ENCODE measurements at regions not wholly inside any gene's neighbourhood (a gene's known extent, or its start where the extent isn't known, plus 50 kb on each side); places are given as distances from the start of the nearest gene placed in this dataset.

DNA sequence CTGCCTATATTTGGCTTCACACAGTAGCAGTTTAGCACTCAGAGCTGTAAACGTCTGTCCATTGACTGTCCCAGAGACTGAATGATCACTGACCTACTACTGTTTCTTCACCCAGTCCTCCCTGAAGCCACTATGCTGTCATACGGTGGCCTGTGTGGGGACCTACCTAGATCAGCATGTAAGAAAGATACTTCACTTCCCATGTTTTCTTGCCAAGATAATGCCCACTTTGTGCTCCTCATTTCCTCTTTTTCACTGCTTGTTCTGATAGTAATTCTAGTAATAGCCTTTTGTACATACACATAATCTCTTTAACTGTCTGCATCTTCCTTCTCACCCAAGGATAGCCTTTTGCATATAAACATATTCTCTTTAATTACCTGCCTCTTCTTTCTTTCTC, 109.9 kb upstream of the TIAM2 start:
- no peak overlapping the region for H3K4me3 Mint-ChIP-seq
- no peaks in the 10 kb centered on the region for H3K27me3 Mint-ChIP-seq (ENCODE audit: low read depth)
- peaks cover 23% of the 10 kb centered on the region for H3K36me3 Mint-ChIP-seq
- peaks cover 19% of the 10 kb centered on the region for H3K4me1 Mint-ChIP-seq
- TF ChIP-seq, protein P1, sequence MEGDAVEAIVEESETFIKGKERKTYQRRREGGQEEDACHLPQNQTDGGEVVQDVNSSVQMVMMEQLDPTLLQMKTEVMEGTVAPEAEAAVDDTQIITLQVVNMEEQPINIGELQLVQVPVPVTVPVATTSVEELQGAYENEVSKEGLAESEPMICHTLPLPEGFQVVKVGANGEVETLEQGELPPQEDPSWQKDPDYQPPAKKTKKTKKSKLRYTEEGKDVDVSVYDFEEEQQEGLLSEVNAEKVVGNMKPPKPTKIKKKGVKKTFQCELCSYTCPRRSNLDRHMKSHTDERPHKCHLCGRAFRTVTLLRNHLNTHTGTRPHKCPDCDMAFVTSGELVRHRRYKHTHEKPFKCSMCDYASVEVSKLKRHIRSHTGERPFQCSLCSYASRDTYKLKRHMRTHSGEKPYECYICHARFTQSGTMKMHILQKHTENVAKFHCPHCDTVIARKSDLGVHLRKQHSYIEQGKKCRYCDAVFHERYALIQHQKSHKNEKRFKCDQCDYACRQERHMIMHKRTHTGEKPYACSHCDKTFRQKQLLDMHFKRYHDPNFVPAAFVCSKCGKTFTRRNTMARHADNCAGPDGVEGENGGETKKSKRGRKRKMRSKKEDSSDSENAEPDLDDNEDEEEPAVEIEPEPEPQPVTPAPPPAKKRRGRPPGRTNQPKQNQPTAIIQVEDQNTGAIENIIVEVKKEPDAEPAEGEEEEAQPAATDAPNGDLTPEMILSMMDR (IDR thresholded peaks at IDR 0.05; ENCODE audit: unreplicated experiment) = no peak
- H3K27ac Mint-ChIP-seq = no peak overlapping the region
- peaks cover 5% of the 10 kb centered on the region for H3K9me3 Mint-ChIP-seq
- no peak for DNase-seq (ENCODE audit: low spot score in 2 of 2, unreplicated experiment in 2 of 2)

DNA sequence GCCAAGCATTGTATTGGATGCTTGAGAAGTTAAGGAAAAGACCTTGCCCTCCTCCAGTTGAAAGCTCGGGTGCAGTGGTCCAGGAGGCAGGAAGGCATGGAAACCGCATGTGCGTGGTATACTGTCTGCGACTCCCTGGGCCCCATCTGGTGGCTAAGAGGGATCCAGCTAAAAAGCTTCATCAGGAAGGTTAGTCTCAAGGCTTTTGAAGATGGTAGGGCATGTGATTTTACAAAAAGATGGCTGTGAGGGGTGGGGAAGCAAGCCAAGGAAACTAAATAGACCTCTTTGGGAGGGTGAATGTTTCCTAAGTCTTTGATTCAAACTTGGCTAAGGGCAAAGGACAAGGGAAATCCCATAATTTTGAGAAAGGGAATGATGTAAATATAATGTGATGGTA, 109.1 kb upstream of the TIAM2 start:
- TF ChIP-seq, protein P1 (IDR thresholded peaks at IDR 0.05; ENCODE audit: unreplicated experiment) = no peak
- Mint-ChIP-seq H3K27me3 (ENCODE audit: low read depth) (no peaks in the 10 kb centered on the region), H3K9me3 (peaks cover 5% of the 10 kb centered on the region), H3K27ac (peak overlapping the region; percentile 58), H3K4me1 (peaks cover 19% of the 10 kb centered on the region), H3K4me3 (no peak overlapping the region), H3K36me3 (peaks cover 23% of the 10 kb centered on the region)
- no peak for DNase-seq (ENCODE audit: low spot score in 2 of 2, unreplicated experiment in 2 of 2)

DNA sequence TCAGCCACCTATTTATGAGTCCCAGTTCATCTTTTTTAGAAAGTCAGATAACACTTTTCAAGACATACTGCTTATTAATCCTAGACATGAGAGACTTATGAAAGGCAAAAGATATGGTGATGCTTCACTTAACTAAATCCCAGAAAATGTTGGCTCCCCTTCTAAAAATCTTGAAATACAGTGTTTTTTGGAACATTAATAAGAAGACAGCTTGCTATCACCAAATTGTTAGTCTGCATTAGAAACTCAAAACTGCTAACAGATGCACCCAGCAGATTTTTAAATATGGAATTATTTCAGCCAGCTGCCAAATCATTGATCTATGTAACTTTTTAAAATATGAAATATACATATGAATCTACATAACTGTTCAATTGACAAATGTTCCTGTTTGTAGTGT, 108.6 kb upstream of the TIAM2 start:
- H3K9me3 Mint-ChIP-seq = peaks cover 5% of the 10 kb centered on the region
- TF ChIP-seq, protein P1 (IDR thresholded peaks at IDR 0.05; ENCODE audit: unreplicated experiment) = no peak
- H3K4me1 Mint-ChIP-seq = peaks cover 19% of the 10 kb centered on the region
- H3K36me3 Mint-ChIP-seq = peaks cover 23% of the 10 kb centered on the region
- no peaks in the 10 kb centered on the region for H3K27me3 Mint-ChIP-seq (ENCODE audit: low read depth)
- no peak for DNase-seq (ENCODE audit: low spot score in 2 of 2, unreplicated experiment in 2 of 2)
- no peak overlapping the region for H3K4me3 Mint-ChIP-seq
- peak overlapping the region; percentile 58 for H3K27ac Mint-ChIP-seq

DNA sequence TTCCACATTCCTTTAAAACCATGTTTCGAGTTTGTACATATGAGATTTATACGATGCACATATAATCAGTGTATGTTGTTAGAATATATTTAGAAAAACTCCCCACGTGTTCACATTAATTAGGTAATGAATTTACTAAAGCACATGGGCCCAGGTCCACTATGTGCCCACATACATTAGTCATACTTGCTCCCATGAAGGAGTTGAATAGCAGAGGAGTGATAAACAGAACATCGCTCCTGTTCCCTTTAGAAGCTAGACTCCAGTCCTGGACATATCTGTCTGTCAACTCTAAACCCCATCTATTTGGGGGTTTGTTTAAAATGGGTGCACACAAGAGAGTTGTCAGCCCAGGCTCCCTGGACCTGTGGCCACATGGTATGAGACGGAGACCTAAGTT, 108.1 kb upstream of the TIAM2 start:
- Mint-ChIP-seq H3K4me3 (no peak overlapping the region), H3K27me3 (ENCODE audit: low read depth) (no peaks in the 10 kb centered on the region), H3K27ac (peak overlapping the region; percentile 62), H3K9me3 (peaks cover 5% of the 10 kb centered on the region), H3K36me3 (peaks cover 23% of the 10 kb centered on the region), H3K4me1 (peaks cover 19% of the 10 kb centered on the region)
- TF ChIP-seq, protein P1 (IDR thresholded peaks at IDR 0.05; ENCODE audit: unreplicated experiment) = no peak
- DNase-seq (ENCODE audit: low spot score in 2 of 2, unreplicated experiment in 2 of 2) = no peak

DNA sequence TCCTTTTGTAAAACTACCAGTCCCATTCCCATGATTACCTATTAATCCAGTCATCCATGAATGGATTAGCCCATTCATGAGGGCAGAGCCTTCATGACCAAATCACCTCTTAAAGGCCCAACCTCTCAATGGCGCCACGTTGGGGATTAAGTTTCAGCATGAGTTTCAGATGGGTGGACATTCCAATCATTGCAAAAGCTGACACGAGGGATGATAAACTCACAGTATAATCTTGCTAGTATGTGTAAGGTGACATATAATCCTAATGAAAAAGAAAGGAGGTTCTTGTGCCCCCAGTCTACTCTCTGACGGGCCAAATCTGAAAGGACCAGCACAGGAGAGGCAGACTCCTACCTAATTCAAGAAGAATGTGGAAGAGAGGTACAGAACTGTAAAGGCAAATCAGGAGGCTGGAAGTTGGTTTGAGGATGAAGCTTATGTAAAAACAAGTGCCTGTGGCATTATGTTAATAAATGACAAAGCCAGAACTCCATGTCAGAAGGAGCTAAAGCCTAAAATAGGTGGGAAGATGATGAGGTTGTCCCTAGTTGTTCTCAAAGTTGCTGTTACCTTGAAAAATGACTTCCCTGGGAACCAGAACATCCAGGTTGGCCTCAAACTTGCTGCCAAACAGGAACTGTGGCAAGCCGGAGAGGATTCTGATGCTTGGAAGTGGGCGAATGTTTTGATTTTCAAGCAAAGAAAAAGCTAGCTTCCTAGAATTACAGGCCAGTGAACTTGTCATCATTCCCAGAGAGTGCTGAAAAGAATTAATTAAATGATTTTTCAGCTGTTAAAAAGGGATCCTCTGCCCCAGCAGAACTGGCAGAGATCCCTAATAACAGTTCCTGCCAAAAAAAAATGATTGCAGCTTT, 106.5 kb upstream of the TIAM2 start:
- peak overlapping the region; percentile 51 for H3K27ac Mint-ChIP-seq
- peaks cover 25% of the 10 kb centered on the region for H3K4me1 Mint-ChIP-seq
- H3K27me3 Mint-ChIP-seq (ENCODE audit: low read depth) = no peaks in the 10 kb centered on the region
- peaks cover 5% of the 10 kb centered on the region for H3K9me3 Mint-ChIP-seq
- H3K4me3 Mint-ChIP-seq = no peak overlapping the region
- H3K36me3 Mint-ChIP-seq = peaks cover 14% of the 10 kb centered on the region
- no peak for DNase-seq (ENCODE audit: low spot score in 2 of 2, unreplicated experiment in 2 of 2)
- TF ChIP-seq, protein P1 (IDR thresholded peaks at IDR 0.05; ENCODE audit: unreplicated experiment) = no peak

All from mesothelial cell of epicardium (in vitro differentiated cells).